Upper lobe of left lung (tissue), 4 donors: ENCODE measurements at regions not wholly inside any gene's neighbourhood (a gene's known extent, or its start where the extent isn't known, plus 50 kb on each side); places are given as distances from the start of the nearest gene placed in this dataset.

ENCODE experiments used
- EP300 ChIP-seq, 4 donors: sonication (generic); formaldehyde crosslinking; IDR thresholded peaks; one replicate each; pipeline ENCODE4 v1.5.1; 2017; ENCODE audit warnings: antibody characterized with exemption in 4 of 4, control low read depth in 2 of 4
- TF ChIP-seq, protein P1 (sequence below), 6 experiments: fragments of 450-650 bp in 4 of 6; fragments of 200-600 bp in 2 of 6; sonication (generic) in 2 of 6; IDR thresholded peaks; one replicate each; pipeline ENCODE4 v1.5.1; 2016 to 2019; ENCODE audit warnings: antibody characterized with exemption in 6 of 6

DNA sequence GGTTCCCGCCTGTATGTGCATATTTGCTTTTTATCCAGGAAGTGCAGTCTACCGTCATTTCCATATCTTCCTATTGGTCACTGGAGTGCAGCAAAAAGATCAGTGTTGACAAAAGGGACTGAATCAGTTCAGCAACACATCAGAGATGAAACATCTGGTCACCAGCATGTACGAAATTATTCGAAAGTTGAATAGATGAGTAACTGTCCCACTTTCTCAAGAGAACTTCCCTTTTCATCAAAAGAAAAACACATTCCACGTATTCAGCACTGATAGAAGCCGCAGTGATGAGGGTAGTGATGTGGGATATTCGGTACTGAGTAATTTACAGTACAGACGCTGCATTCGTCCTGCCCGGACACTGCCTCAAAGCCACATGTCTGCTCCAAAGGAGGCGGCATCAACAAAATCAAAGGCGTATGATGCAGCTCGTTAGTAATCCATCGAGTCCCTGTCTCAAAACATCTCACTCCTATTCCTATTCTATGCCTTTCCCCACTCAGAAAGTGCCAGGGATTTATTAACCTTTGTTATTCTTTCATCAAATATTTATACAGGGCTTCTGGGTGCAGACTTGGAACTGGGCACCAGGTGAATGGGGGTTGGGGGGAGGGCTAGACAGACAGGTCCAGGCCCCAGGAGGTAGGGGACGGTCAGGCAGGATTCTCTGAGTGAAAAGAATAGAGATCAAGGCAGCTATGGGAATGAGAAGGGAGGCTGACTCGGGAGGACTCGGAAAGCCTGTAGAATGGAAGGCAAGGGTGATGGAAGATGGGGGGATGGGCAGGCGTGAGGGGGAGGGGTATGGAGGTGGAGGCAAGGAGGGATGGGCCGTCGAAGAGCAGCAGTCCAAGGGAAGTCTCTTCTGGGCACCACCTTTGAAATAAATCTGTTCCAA is 79.5 kb upstream of the SLC45A1 start:
- TF ChIP-seq, protein P1, sequence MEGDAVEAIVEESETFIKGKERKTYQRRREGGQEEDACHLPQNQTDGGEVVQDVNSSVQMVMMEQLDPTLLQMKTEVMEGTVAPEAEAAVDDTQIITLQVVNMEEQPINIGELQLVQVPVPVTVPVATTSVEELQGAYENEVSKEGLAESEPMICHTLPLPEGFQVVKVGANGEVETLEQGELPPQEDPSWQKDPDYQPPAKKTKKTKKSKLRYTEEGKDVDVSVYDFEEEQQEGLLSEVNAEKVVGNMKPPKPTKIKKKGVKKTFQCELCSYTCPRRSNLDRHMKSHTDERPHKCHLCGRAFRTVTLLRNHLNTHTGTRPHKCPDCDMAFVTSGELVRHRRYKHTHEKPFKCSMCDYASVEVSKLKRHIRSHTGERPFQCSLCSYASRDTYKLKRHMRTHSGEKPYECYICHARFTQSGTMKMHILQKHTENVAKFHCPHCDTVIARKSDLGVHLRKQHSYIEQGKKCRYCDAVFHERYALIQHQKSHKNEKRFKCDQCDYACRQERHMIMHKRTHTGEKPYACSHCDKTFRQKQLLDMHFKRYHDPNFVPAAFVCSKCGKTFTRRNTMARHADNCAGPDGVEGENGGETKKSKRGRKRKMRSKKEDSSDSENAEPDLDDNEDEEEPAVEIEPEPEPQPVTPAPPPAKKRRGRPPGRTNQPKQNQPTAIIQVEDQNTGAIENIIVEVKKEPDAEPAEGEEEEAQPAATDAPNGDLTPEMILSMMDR (IDR thresholded peaks at IDR 0.05), result no peak
- peak in 1 of 4 donors; percentile 3 for TF ChIP-seq EP300 (IDR thresholded peaks at IDR 0.05)
